ENCODE measurements at regions not wholly inside any gene's neighbourhood (a gene's known extent, or its start where the extent isn't known, plus 50 kb on each side); places are given as distances from the start of the nearest gene placed in this dataset.

- Histone ChIP-seq H3K4me1 (ENCODE audit: insufficient read depth) (no peaks in the 10 kb centered on the region), H3K9me2 (replicated peaks; ENCODE audit: insufficient read depth) (no peaks in the 10 kb centered on the region), H4K20me1 (ENCODE audit: insufficient read depth, poor library complexity, severe bottlenecking) (no peaks in the 10 kb centered on the region), H3K4me3 (no peak overlapping the region), H3K27me3 (no peaks in the 10 kb centered on the region), H3K79me2 (no peaks in the 10 kb centered on the region), H3K4me2 (no peak overlapping the region), H3K27ac (no peak overlapping the region), H3K36me3 (replicated peaks; ENCODE audit: insufficient read depth, low read depth) (no peaks in the 10 kb centered on the region), H3K9me3 (ENCODE audit: low read depth) (no peaks in the 10 kb centered on the region), H2AFZ (no peak overlapping the region)
- TF ChIP-seq EZH2phosphoT487 (IDR thresholded peaks at IDR 0.05; ENCODE audit: low read depth, severe bottlenecking, unreplicated experiment) (no peak), EZH2 (IDR thresholded peaks at IDR 0.05; ENCODE audit: borderline replicate concordance) (no peak), CTCF (IDR thresholded peaks at IDR 0.05; ENCODE audit: poor library complexity) (peak; percentile 34)
- DNase-seq (ENCODE audit: low spot score): peak; percentile 32
- WGBS (ENCODE audit: low lambda C conversion rate, missing lambda C conversion rate): 84% methylated on average over 1 of the region's 1 CpG
Measured at GRCh38 chr17:71237903-71238538, 882.8 kb upstream of the SOX9 start.

- H3K36me3 ChIP-seq (replicated peaks; ENCODE audit: insufficient read depth, low read depth): no peaks in the 10 kb centered on the region
- H3K27ac ChIP-seq: no peak overlapping the region
- H2AFZ ChIP-seq: no peak overlapping the region
- no peaks in the 10 kb centered on the region for H3K79me2 ChIP-seq
- no peak for DNase-seq (ENCODE audit: low spot score)
- WGBS (ENCODE audit: low lambda C conversion rate, missing lambda C conversion rate): 97% methylated on average over 4 of the region's 4 CpGs
- no peaks in the 10 kb centered on the region for H3K4me1 ChIP-seq (ENCODE audit: insufficient read depth)
- H3K27me3 ChIP-seq: no peaks in the 10 kb centered on the region
- no peak overlapping the region for H3K4me3 ChIP-seq
- TF ChIP-seq CTCF (IDR thresholded peaks at IDR 0.05; ENCODE audit: poor library complexity) (no peak), EZH2phosphoT487 (IDR thresholded peaks at IDR 0.05; ENCODE audit: low read depth, severe bottlenecking, unreplicated experiment) (no peak), EZH2 (IDR thresholded peaks at IDR 0.05; ENCODE audit: borderline replicate concordance) (no peak)
- no peaks in the 10 kb centered on the region for H3K9me2 ChIP-seq (replicated peaks; ENCODE audit: insufficient read depth)
- no peaks in the 10 kb centered on the region for H4K20me1 ChIP-seq (ENCODE audit: insufficient read depth, poor library complexity, severe bottlenecking)
- no peaks in the 10 kb centered on the region for H3K9me3 ChIP-seq (ENCODE audit: low read depth)
- no peak overlapping the region for H3K4me2 ChIP-seq
Measured at GRCh38 chr17:71247441-71248015, 873.3 kb upstream of the SOX9 start.

- no peak overlapping the region for H3K4me3 ChIP-seq
- no peaks in the 10 kb centered on the region for H3K9me3 ChIP-seq (ENCODE audit: low read depth)
- 77% methylated on average over 2 of the region's 2 CpGs for WGBS (ENCODE audit: low lambda C conversion rate, missing lambda C conversion rate)
- H3K4me1 ChIP-seq (ENCODE audit: insufficient read depth): no peaks in the 10 kb centered on the region
- H3K36me3 ChIP-seq (replicated peaks; ENCODE audit: insufficient read depth, low read depth): no peaks in the 10 kb centered on the region
- H4K20me1 ChIP-seq (ENCODE audit: insufficient read depth, poor library complexity, severe bottlenecking): no peaks in the 10 kb centered on the region
- H2AFZ ChIP-seq: no peak overlapping the region
- no peak for TF ChIP-seq CTCF (IDR thresholded peaks at IDR 0.05; ENCODE audit: poor library complexity)
- no peak for TF ChIP-seq EZH2phosphoT487 (IDR thresholded peaks at IDR 0.05; ENCODE audit: low read depth, severe bottlenecking, unreplicated experiment)
- TF ChIP-seq EZH2 (IDR thresholded peaks at IDR 0.05; ENCODE audit: borderline replicate concordance): no peak
- H3K79me2 ChIP-seq: no peaks in the 10 kb centered on the region
- H3K9me2 ChIP-seq (replicated peaks; ENCODE audit: insufficient read depth): no peaks in the 10 kb centered on the region
- no peaks in the 10 kb centered on the region for H3K27me3 ChIP-seq
- no peak overlapping the region for H3K27ac ChIP-seq
- H3K4me2 ChIP-seq: no peak overlapping the region
- DNase-seq (ENCODE audit: low spot score): no peak
Measured at GRCh38 chr17:71251276-71251675, 869.5 kb upstream of the SOX9 start.

Data from hepatocyte (in vitro differentiated cells).